Transverse colon (tissue), 4 donors: ENCODE measurements at regions not wholly inside any gene's neighbourhood (a gene's known extent, or its start where the extent isn't known, plus 50 kb on each side); places are given as distances from the start of the nearest gene placed in this dataset.

Experiments
- EP300 ChIP-seq: sonication (generic); formaldehyde crosslinking; IDR thresholded peaks from one replicate; pipeline ENCODE4 v1.6.1; 2017; ENCODE audit warnings: antibody characterized with exemption, low read depth
- POLR2A ChIP-seq: fragments of 450-650 bp; IDR thresholded peaks from one replicate; pipeline ENCODE4 v1.6.1; 2016; ENCODE audit warnings: antibody characterized with exemption, mild to moderate bottlenecking, moderate library complexity
- POLR2AphosphoS5 ChIP-seq, 3 donors: sonication (generic); formaldehyde crosslinking; IDR thresholded peaks; one replicate each; pipeline ENCODE4 v1.6.1; 2016; ENCODE audit warnings: antibody characterized with exemption in 3 of 3
- TF ChIP-seq, protein P1 (sequence below), 5 experiments: fragments of 200-600 bp in 3 of 5; fragments of 450-650 bp in 2 of 5; sonication (generic) in 3 of 5; IDR thresholded peaks; 1 replicate in 2 of 5; 2 replicates in 3 of 5; pipeline ENCODE4 v1.5.1; 2016 to 2017; ENCODE audit warnings: antibody characterized with exemption in 5 of 5, inconsistent platforms in 3 of 5, mild to moderate bottlenecking in 2 of 5, moderate library complexity in 1 of 5

- TF ChIP-seq, protein P1, sequence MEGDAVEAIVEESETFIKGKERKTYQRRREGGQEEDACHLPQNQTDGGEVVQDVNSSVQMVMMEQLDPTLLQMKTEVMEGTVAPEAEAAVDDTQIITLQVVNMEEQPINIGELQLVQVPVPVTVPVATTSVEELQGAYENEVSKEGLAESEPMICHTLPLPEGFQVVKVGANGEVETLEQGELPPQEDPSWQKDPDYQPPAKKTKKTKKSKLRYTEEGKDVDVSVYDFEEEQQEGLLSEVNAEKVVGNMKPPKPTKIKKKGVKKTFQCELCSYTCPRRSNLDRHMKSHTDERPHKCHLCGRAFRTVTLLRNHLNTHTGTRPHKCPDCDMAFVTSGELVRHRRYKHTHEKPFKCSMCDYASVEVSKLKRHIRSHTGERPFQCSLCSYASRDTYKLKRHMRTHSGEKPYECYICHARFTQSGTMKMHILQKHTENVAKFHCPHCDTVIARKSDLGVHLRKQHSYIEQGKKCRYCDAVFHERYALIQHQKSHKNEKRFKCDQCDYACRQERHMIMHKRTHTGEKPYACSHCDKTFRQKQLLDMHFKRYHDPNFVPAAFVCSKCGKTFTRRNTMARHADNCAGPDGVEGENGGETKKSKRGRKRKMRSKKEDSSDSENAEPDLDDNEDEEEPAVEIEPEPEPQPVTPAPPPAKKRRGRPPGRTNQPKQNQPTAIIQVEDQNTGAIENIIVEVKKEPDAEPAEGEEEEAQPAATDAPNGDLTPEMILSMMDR (IDR thresholded peaks at IDR 0.05), result no peak
- no peak for TF ChIP-seq EP300
- TF ChIP-seq POLR2A, result no peak
- no peak for TF ChIP-seq POLR2AphosphoS5 (IDR thresholded peaks at IDR 0.05)
These were observed 227.0 kb upstream of the MARCKS start for GRCh38 chr6:113629975-113630737.
